ENCODE measurements at regions not wholly inside any gene's neighbourhood (a gene's known extent, or its start where the extent isn't known, plus 50 kb on each side); places are given as distances from the start of the nearest gene placed in this dataset.

DNA sequence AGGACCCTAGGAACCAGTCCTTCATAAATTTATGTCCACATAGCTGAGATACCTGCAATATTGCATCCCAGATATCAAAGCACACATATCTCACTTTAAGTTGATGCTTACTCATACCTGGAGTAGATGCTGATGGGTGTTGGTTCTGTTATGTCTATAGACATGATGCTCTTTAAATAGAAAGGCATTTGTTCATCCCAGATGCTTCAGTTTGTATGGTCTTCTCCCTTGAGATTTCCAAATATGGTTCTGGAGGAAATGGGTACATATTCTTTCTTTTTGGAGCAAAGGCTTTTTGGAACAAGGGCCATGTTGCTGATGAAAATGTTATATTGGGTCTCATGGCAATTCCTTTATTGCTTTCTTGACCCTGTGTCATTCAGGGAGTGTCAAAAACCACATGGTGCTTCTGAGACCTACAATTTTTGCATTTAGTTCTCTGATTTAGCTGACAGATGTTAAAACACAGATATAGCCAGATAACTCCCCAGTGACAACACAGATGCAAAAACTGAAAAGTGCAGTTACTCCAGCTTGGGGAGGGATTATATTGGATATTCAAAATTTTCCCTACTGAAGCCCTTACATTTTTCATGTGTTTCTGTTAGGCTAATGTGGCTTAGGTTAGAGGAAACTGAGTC, 211.4 kb downstream of the KCNRG start:
- TF ChIP-seq, protein P1, sequence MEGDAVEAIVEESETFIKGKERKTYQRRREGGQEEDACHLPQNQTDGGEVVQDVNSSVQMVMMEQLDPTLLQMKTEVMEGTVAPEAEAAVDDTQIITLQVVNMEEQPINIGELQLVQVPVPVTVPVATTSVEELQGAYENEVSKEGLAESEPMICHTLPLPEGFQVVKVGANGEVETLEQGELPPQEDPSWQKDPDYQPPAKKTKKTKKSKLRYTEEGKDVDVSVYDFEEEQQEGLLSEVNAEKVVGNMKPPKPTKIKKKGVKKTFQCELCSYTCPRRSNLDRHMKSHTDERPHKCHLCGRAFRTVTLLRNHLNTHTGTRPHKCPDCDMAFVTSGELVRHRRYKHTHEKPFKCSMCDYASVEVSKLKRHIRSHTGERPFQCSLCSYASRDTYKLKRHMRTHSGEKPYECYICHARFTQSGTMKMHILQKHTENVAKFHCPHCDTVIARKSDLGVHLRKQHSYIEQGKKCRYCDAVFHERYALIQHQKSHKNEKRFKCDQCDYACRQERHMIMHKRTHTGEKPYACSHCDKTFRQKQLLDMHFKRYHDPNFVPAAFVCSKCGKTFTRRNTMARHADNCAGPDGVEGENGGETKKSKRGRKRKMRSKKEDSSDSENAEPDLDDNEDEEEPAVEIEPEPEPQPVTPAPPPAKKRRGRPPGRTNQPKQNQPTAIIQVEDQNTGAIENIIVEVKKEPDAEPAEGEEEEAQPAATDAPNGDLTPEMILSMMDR (IDR thresholded peaks at IDR 0.05) = no peak
- TF ChIP-seq POLR2A (IDR thresholded peaks at IDR 0.05) (no peak), EP300 (IDR thresholded peaks at IDR 0.05; ENCODE audit: low read depth) (no peak), POLR2AphosphoS5 (IDR thresholded peaks at IDR 0.05) (no peak)

Measured in transverse colon (tissue), 4 donors.